ENCODE measurements at regions not wholly inside any gene's neighbourhood (a gene's known extent, or its start where the extent isn't known, plus 50 kb on each side); places are given as distances from the start of the nearest gene placed in this dataset.

GRCh38 chr4:56184214-56184613 is 203.1 kb downstream of the AASDH start:
- Histone ChIP-seq H3K9me2 (ENCODE audit: insufficient read depth) (no peaks in the 10 kb centered on the region), H3K9ac (ENCODE audit: low read length) (no peak overlapping the region), H3K4me3 (replicated peaks in 1 of 2; ENCODE audit: low read depth in 1 of 2, low read length in 2 of 2) (no peak overlapping the region), H3K4me1 (ENCODE audit: control insufficient read depth in 1 of 2, insufficient read depth in 2 of 2, low read length in 2 of 2) (peaks cover 2 to 7% of the 10 kb centered on the region in 2 experiments; a peak in 1 of 4 replicates), H2AFZ (ENCODE audit: low read depth, low read length, poor library complexity, severe bottlenecking) (no peak overlapping the region), H3K27ac (ENCODE audit: low read depth, low read length) (no peak overlapping the region), H3K4me2 (ENCODE audit: low read length) (no peak overlapping the region), H3K79me2 (ENCODE audit: insufficient read depth, low read length) (no peaks in the 10 kb centered on the region), H3K36me3 (ENCODE audit: control insufficient read depth in 1 of 2, insufficient read depth in 2 of 2, low read length in 2 of 2) (no peaks in the 10 kb centered on the region), H3K9me3 (ENCODE audit: control insufficient read depth in 1 of 2, insufficient read depth in 1 of 2, low read depth in 1 of 2, low read length in 2 of 2) (no peaks in the 10 kb centered on the region), H3K27me3 (ENCODE audit: insufficient read depth, low read length) (no peaks in the 10 kb centered on the region), H4K20me1 (ENCODE audit: insufficient read depth) (no peaks in the 10 kb centered on the region)
- ChIA-PET CTCF (no interaction called here), POLR2A (no interaction called here), RAD21 (ENCODE audit: low non-redundant PET in 1 of 2, low total read pairs in 2 of 2, uncharacterized antibody in 2 of 2, unreplicated experiment in 2 of 2) (no interaction called here)
- no peak for TF ChIP-seq ZBTB33 (IDR thresholded peaks at IDR 0.05; ENCODE audit: extremely low read depth, insufficient replicate concordance, low read length)
- no peak for ATAC-seq
- no peak for DNase-seq (ENCODE audit: low read depth, low spot score)
- intact Hi-C loops (cut with micrococcal nuclease), result no loop called here
- BruUV-seq (replicated peaks), result no TSS peak

- DNase-seq (ENCODE audit: low read depth, low spot score), result no peak
- no peak for ATAC-seq
- no peaks in the 10 kb centered on the region for H3K79me2 ChIP-seq (ENCODE audit: insufficient read depth, low read length)
- H3K4me1 ChIP-seq (ENCODE audit: control insufficient read depth in 1 of 2, insufficient read depth in 2 of 2, low read length in 2 of 2), result peaks cover 2 to 7% of the 10 kb centered on the region in 2 experiments; a peak in 1 of 4 replicates
- H2AFZ ChIP-seq (ENCODE audit: low read depth, low read length, poor library complexity, severe bottlenecking), result no peak overlapping the region
- ChIA-PET RAD21 (ENCODE audit: low non-redundant PET in 1 of 2, low total read pairs in 2 of 2, uncharacterized antibody in 2 of 2, unreplicated experiment in 2 of 2) (no interaction called here), POLR2A (no interaction called here), CTCF (no interaction called here)
- no peak overlapping the region for H3K9ac ChIP-seq (ENCODE audit: low read length)
- intact Hi-C loops (cut with micrococcal nuclease), result no loop called here
- H4K20me1 ChIP-seq (ENCODE audit: insufficient read depth), result no peaks in the 10 kb centered on the region
- TF ChIP-seq ZNF274 (IDR thresholded peaks at IDR 0.05; ENCODE audit: low read depth, low read length), result no peak
- TF ChIP-seq JUND (IDR thresholded peaks at IDR 0.05), result no peak
- TF ChIP-seq SIN3A (IDR thresholded peaks at IDR 0.05; ENCODE audit: low read depth), result no peak
- no peak for TF ChIP-seq SRF (IDR thresholded peaks at IDR 0.05; ENCODE audit: low read depth)
- no peak for TF ChIP-seq MAX (IDR thresholded peaks at IDR 0.05)
- TF ChIP-seq POLR2A (IDR thresholded peaks at IDR 0.05; ENCODE audit: borderline replicate concordance, extremely low read depth, insufficient read depth, insufficient read length), result no peak
- TF ChIP-seq EZH2phosphoT487 (IDR thresholded peaks at IDR 0.05; ENCODE audit: borderline replicate concordance), result no peak
- no peak for TF ChIP-seq EGR1 (IDR thresholded peaks at IDR 0.05; ENCODE audit: low read depth)
- no peak for TF ChIP-seq CTCF (IDR thresholded peaks at IDR 0.05 in 2 of 3, conservative IDR thresholded peaks at IDR 0.05 in 1 of 3; ENCODE audit: borderline replicate concordance in 1 of 3, insufficient read depth in 1 of 3, low read depth in 2 of 3, low read length in 2 of 3)
- TF ChIP-seq RAD21 (IDR thresholded peaks at IDR 0.05; ENCODE audit: low read depth), result no peak
- TF ChIP-seq YY1 (IDR thresholded peaks at IDR 0.05; ENCODE audit: extremely low read depth, insufficient replicate concordance, low read depth, low read length), result no peak
- no peak for TF ChIP-seq SP1 (IDR thresholded peaks at IDR 0.05; ENCODE audit: low read depth)
- no peak for TF ChIP-seq ZFX (IDR thresholded peaks at IDR 0.05)
- no peak for TF ChIP-seq ATF3 (IDR thresholded peaks at IDR 0.05)
- no peak for TF ChIP-seq EZH2 (IDR thresholded peaks at IDR 0.05)
- no peak for TF ChIP-seq POLR2AphosphoS5 (IDR thresholded peaks at IDR 0.05; ENCODE audit: low read depth, low read length)
- no peak for TF ChIP-seq CBX3 (IDR thresholded peaks at IDR 0.05; ENCODE audit: low read depth)
- H3K27me3 ChIP-seq (ENCODE audit: insufficient read depth, low read length), result no peaks in the 10 kb centered on the region
- no peak overlapping the region for H3K27ac ChIP-seq (ENCODE audit: low read depth, low read length)
- H3K36me3 ChIP-seq (ENCODE audit: control insufficient read depth in 1 of 2, insufficient read depth in 2 of 2, low read length in 2 of 2), result no peaks in the 10 kb centered on the region
- no peak overlapping the region for H3K4me2 ChIP-seq (ENCODE audit: low read length)
- no TSS peak for BruUV-seq (replicated peaks)
- H3K4me3 ChIP-seq (replicated peaks in 1 of 2; ENCODE audit: low read depth in 1 of 2, low read length in 2 of 2), result no peak overlapping the region
- H3K9me3 ChIP-seq (ENCODE audit: control insufficient read depth in 1 of 2, insufficient read depth in 1 of 2, low read depth in 1 of 2, low read length in 2 of 2), result no peaks in the 10 kb centered on the region
- H3K9me2 ChIP-seq (ENCODE audit: insufficient read depth), result no peaks in the 10 kb centered on the region
Observed at GRCh38 chr4:56183344-56183959, 203.8 kb downstream of the AASDH start.

All from HCT116 (cell line).